Sciatic nerve (tissue), 2 donors: ENCODE measurements at regions not wholly inside any gene's neighbourhood (a gene's known extent, or its start where the extent isn't known, plus 50 kb on each side); places are given as distances from the start of the nearest gene placed in this dataset.
A peak's percentile ranks its signal among the peaks of the same experiment; 100 is the strongest.
"Not testable (repeated sequence)": the region's sequence is repeated elsewhere in the genome, so short reads cannot be mapped to it uniquely, and the experiment has no call there.

Experiments used
- ATAC-seq: fragments of 200-7000 bp; cut with Tn5 transposase; one replicate; pipeline ENCODE4 v1.9.1; 2020; ENCODE audit warnings: mild to moderate bottlenecking, moderate library complexity
- DNase-seq: peaks from one replicate; pipeline ENCODE4 v3.0.0-alpha.2; 2020; ENCODE audit warnings: low spot score
- intact Hi-C: fragments of 100-400 bp; cut with DNase I; formaldehyde crosslinking; loops from one replicate; pipeline ENCODE4 v1.14.2; 2022
- donor health status: DM: no; HTN: no; CAD: no.
- donor health status: DM: no; HTN: no; CAD: no.

DNA sequence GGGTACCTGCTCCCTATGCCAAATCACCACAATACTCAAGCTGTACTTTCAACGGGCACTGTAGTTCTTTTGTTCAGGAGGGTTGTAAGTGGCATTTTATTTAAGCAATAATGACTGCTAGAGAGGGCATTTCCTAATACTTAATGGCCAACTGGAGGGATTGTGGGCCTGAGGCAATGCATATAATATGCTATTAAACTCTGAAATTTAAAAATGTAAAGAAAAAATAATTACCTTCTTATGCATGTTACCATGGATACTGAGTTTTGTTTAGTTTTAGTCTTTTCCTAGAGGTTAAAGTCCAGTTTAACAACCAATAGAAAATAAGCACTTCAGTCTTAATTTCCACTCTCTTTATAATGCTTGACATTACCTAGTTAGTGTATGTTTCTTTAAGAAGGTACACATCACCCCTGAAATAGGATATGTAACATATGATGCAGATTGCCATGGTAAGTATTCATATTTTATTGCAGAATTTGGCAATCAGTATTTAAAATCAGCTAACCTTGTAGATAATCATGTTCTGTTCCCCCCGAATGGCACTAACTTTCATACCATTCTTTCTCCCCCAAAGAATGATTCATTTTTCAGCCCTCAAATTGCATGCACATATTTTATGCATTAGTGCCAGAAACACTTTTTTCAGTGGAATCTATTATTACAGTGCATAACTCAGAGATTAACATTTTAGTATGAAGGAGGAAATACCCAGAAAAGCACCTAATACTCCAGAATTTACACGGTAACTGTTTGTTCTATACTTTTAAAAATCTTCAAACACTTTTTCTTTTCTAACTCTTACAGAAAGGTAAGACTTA lies 90.3 kb upstream of the ZNF438 start:
- ATAC-seq, result no peak
- intact Hi-C loops, result no loop called here
- no peak for DNase-seq

DNA sequence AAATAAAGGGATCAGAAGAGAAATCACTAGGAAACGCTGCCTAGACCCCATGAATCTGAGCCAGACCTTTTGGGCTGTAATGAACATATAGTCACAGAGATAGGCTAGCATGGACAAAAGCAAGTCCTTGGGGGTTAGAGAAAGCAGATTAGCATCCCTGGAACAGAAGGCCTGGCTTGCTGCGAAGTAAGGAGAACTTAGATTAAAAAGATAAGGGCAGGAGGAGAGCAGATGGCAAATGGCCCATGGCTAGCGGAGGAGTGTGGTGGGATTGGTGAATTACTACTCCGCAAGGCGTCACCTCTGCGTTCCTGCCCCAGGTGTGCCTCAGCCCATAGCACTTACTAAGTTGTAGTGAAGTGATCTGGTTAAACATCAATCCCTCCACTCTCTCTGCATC lies 92.3 kb upstream of the ZNF438 start:
- ATAC-seq, result no peak
- intact Hi-C loops, result no loop called here
- DNase-seq, result no peak

DNA sequence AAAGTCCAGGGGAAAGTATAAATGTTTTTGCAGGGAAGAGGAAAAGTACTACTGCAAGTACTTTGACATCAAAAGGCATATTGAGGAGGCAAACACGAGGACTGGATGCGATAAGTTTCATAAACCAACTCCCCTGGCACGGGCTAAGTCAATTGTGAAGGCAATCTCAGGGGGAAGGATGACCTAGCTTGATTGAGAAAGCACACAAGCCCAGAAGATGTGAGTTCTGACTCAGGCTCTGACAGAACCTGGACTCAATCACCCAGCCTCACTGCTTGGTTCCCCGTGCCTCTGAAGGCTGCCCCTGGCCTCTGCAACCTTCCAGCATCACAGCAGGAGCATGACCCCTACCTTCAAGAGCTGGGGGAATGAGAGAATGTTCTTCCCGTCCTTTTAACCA lies 93.2 kb upstream of the ZNF438 start:
- DNase-seq, result no peak
- intact Hi-C loops, result no loop called here
- no peak for ATAC-seq

DNA sequence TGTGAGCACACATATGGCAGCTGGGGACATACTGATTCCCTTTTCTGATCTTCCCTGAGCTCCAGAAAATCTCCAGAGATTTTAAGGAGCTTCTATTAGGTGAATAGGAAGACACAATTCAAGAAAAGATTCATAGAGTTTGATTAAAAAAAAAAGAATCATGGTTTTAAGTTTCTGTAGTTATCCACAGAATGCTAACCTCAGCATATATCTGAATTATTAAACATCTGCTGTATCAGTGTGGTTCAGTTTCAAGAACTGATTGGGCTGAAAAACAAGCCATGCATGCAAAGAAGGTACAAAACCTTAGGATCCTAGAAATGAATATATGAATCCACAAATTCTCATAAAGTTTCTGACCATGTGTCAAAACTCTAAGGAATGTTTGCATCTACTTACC lies 94.1 kb upstream of the ZNF438 start:
- intact Hi-C loops, result no loop called here
- ATAC-seq (no peak), DNase-seq (no peak)

DNA sequence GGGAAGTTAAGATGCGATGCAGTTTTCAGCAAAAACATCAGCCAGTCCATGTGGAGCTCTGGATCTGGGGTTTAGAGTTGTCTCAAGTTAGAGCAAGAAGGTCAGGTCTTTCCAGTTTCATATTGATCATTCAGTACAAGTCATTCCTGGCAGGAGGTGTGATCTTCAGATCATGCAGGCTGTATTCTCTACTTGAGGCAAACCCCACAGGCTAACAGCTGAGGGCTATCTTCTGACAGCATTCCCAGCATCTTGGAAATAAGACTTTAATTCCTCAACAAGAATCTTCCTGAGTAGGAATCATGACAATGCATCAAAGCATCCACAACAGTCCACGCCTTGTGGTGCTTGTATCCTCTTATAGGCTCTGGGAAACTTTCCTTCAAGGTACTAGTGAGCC lies 94.9 kb upstream of the ZNF438 start:
- intact Hi-C loops, result no loop called here
- ATAC-seq, result no peak
- no peak for DNase-seq

DNA sequence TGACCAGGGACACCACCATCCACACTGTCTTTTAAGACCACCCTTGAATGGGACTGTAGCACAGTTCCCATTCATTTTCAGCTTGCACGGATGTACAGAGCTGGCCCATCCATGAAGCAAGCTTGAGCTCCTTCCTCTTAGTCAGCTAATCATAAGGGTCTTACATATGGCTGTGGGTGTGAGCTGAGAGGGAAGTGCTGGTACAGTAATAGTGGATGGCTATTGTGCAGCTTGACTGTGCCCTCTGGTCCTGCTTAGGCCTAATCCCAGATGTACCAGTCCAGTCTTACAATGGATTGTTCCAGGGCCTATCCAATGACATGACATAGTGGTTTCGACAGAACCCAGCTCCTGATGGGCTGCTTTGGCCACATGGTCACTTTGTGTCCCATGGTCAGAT lies 96.9 kb upstream of the ZNF438 start:
- DNase-seq (no peak), ATAC-seq (no peak)
- intact Hi-C loops, result no loop called here

DNA sequence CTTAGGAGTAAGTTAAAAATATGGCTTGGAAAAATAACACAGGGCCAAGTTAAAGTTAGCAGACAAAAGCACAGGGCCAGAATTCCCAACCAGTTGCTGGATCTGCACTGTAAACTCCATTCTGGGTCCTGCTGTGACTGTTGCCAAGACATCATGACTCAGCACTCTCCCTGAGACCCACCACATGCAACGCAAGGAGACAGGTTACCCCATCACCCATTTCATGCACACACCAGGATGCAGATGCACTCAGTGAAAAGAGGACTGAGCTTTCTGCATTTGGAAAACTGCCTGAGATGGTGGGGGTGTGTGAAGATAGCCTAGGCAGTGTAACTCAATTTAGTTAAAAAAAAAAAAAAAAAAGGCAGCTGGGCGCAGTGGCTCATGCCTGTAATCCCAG lies 97.6 kb upstream of the ZNF438 start:
- ATAC-seq (peak; percentile 69), DNase-seq (no peak)
- intact Hi-C loops, result no loop called here

DNA sequence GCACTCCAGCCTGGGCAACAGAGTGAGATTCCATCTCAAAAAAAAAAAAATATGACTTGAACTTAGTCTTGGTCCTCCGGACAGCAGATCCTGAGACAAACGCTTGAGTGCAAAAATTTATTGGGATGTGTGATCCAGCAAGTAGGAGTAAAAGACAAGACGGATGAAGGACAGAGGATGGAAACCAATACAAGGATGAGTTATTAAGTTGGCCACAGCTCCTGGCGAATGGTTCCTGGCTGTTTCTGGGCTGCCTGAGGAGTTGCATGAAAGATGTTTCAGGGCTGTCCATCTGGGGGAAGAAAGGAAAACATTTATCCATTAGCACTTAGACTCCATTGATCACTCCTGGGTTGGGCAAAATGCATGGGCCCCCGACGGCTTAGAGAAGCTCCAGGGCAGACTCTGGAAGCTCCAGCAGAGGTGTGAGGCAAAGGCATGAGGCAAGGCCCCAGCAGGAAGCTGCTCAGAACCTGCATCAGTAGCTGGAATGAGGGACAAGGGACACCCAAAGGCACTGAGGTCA lies 98.3 kb upstream of the ZNF438 start:
- intact Hi-C loops, result no loop called here
- ATAC-seq, result no peak
- no peak for DNase-seq

DNA sequence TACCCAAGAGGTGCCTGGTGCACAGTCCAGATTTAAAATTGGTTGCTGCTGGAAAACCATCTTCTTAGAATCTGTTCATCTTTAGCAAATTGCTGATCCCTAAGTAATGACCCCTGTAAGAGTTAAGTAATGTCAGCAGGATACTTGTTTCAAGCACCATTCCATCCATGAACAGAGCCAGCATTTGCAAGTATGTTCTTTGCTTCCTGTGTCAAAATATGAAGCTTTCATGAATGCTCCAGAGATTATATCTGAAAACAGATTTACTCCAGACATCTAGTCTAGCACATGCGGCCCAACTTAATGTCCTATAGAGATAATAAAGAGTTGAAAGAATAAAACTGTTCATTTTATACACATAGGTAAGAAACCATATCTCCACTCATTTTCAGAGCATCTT lies 98.7 kb upstream of the ZNF438 start:
- no peak for ATAC-seq
- intact Hi-C loops, result no loop called here
- no peak for DNase-seq

DNA sequence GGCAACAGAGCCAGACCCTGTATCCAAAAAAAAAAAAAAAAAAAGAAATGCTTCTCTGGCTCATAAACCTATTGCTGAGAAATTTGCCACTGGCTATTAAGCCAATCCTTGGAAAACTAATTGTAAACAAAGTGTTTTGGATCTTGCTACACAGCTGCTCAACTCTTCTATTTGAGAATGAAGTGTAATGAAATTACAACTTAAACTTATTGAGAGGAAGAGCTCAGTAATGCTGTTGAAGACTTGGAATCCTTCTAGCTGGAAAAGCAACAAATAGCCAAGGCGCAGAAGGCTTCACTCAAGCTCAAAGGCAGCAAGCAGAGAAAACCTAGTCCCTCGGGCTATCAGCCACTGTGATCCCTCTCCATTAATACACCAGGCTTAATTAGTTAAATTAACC lies 99.6 kb upstream of the ZNF438 start:
- intact Hi-C loops, result no loop called here
- no peak for ATAC-seq
- no peak for DNase-seq

DNA sequence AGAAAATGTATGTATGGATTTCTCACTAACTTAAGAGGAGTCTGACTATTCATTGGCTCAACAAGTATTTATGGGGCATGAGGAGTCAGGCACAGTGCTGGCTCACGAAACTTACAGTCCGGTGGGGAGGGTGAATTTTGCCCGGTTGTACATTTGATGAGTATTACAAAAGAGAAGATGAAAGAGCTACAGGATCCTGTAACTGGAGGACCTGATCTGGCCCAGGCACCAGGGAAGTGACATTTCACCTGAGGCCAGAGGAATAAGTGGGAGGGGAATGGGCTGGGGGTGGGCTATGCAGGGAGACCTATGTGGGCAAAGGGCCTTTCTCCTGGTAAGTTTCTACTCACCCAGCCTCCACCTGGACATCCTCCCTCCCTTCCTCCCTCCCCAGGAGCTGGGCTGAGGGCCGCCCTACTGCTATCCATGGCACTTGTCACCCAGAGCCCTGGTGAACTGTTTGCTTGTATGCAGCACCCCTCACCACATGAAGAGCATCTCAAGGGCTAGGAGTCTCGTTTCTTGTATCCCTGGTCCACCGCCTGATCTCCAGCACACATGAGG lies 101.1 kb upstream of the ZNF438 start:
- intact Hi-C loops, result no loop called here
- DNase-seq, result no peak
- no peak for ATAC-seq

DNA sequence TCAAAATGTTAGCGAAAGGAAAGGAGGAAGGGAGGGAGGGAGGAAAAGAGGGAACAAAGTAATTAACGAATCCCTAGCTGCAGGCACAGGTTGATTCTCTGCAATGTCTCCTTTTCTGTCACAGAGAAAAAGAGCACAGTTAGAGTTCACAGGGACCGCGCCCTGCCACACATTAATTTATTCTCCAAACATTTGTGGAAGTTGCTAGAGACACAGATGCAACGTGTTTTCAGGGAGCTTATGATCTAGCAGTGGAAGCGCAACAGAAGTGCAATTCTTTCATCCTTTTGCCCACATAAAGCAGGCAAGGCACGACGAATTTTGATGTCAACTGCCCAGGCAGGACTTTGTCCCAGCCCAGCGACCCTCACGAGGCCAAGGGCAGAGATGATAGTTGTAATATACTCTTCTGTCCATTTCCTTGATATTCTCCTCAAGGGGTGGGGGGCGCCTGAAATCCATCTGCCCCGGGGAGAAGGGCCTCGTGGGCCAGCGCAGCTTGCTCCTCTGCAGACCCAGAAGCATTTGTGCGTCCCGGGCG lies 101.7 kb upstream of the ZNF438 start:
- DNase-seq, result no peak
- intact Hi-C loops, result no loop called here

DNA sequence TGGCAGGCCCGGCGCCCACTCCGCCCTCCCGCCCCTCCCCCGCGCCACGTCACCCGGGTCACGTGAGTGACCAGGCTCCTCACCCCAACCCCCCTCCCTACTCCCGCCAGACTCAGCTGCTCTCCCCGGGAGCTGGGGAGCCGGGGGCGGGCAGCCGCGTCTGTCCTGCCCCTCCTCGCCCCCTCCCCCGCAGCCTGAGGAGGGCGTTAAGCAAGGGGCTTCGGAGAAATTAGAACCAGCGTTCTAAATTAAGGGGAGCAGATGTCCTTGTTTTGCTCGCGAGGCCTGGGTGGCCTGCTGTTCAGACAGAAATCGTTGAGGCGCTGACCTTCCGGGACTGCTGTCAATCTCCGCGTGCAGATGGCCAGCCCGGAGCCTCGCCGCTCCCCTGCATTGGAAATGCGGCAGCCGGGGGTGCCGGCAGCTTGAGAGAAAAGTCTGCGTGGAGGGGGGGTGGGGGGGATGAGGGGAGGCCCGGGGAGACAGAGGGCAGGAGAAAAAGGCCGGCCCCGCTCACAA lies 102.2 kb upstream of the ZNF438 start:
- ATAC-seq (peak; percentile 94), DNase-seq (peak; percentile 90)
- intact Hi-C loops, result no loop called here

More for the DNA sequence above, 101.7 kb upstream of the ZNF438 start:
- no peak for ATAC-seq

DNA sequence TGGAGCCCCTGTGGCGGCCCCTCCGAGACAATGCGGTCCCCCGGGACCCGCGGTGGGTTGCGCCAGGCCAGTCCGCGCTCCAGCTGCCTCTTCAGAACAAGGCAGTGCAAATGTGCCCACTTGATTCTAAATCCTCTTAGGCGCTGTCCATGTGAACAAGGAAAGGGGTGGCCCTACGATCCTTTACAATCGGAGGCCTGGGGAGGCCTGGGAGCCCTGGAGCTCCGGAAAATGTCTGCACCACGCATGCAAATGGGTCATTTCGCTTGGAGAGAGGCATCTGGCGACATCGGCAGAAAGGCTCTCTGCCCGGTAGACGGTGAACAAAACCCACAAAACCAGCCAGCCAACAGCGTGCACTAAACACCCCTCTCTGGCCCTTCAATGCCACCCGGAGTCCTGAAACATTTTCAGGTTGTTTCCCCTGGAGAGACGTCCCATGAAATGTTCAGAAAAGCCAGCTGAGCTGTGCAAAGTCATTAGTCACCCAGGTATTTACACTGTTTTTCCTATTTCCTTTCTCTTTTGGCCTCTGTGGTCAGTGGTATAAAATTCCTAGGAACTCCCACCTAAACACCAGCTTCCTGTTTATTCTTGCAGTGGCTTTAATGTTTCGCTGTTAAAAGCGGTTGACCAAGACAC lies 102.8 kb upstream of the ZNF438 start:
- intact Hi-C loops, result no loop called here
- ATAC-seq (peak; percentile 70), DNase-seq (no peak)

DNA sequence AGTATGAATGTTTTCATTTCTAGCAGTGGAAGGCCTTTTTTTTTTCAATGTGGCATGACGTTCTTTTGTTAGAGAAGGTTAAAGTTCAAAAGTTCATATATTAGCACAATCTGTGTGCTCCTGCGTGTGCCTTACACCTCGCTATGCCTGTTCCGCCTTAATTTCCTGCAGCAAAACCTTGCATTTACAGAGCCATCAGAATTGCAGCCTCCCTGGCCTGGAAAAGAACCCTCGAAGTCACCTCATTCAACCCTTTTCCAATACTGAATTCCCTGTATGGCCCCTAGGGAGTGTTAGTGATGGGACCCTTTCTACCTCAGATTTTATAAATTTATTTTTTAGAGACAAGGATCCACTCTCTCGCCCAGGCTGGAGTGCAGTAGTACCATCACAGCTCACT lies 103.5 kb upstream of the ZNF438 start:
- intact Hi-C loops, result no loop called here
- ATAC-seq, result no peak
- DNase-seq, result no peak

DNA sequence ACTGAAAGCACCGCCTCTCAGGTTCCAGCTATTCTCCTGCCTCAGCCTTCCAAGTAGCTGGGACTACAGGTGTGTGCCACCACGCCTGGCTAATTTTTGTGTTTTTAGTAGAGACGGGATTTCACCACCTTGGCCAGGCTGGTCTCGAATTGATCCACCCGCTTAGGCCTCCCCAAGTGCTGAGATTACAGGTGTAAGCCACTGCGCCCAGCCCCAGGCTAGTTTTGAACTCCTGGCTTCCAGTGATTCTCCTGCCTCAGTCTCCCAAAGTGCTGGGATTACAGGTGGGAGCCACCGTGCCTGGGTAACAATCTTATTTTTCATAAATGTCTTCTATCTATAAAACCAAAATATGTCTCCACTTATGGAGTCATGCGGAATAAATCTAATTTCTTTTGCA lies 104.1 kb upstream of the ZNF438 start:
- ATAC-seq, intact Hi-C loops, DNase-seq: not testable (repeated sequence)

DNA sequence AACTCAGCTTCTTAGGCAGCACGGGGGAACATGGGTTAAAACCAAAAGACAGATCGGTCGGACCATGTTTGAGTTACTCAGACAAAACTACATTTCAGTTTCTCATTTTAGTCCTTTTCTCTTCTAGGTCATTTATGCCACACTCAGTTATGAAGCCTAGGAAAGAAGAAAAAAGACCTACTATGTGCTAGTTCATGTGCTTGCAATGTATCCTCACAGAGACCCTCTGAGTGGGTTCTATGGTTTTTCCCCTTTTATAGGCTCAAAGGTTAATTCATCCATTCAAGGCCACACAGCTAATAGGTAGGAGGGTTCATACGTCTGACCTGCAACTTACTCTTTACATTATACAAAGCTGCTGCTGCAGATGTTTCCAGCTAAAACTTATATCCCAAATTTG lies 104.7 kb upstream of the ZNF438 start:
- intact Hi-C loops, result no loop called here
- ATAC-seq (no peak), DNase-seq (no peak)

DNA sequence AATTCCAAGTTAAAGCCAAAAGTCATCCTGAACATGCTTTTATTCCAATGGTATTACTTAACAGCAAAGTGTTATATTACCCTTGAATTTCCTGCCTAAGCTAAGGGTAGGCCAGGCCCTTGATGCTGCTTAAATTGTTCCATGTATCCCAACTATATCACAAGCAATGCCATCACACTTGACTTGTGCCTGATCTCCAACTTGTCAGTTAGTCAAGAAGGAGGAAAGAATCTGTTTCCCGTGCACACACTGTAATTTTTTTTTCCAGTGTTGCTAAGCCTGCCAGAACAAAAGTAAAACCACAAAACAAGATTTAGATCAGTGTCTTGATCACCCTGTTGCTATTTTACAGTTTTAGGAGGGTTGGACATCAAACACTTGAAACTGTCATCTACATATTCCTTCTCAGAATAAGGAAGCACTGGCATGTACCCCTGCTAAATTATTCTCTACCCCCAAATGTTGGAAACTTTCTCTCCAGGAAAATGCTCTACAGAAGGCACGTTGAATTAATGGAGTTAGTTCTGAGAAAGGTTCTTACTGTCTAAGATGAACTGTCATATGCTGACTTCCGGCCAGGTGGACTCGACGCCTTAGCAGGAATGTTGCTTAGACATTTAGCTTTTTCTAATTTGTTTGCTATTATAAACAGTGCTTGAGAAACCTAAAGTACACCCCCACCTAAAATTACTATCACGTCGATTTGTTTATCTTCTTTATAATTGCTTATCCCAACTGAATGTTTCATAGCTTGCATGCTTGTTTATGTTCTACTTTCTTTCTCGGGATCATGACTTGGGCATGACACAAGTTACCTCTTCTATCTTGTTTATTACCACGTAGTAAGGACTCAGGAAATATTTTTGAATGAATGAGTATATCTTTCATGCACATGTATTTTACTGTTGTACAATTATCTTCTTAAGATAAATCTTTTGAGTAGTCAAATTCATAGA lies 105.5 kb upstream of the ZNF438 start:
- ATAC-seq (no peak), DNase-seq (no peak)
- intact Hi-C loops, result no loop called here

DNA sequence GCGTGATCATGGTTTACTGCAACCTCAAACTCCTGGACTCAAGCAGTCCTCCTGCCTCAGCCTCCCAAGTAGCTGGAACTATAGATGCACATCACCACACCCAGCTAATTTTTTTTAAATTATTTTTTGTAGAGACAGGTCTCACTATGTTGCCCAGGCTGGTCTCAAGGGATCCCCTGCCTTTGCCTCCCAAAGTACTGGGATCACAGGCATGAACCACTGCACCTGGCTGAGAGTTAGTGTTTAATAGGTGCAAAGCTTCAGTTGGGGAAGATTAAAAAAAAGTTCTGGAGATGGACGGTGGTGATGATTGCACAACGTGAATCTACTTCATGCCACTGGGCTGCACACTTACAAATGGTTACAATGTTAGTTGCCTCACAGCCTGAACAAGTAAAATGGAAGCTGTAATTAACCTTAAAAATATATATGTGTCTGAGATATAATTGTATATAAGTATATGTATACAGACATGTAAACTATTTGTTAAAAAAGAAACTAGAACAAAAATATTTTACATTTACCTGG lies 106.4 kb upstream of the ZNF438 start:
- intact Hi-C loops, result no loop called here
- ATAC-seq (no peak), DNase-seq (no peak)
